Urothelium cell line (cell line): ENCODE measurements at regions not wholly inside any gene's neighbourhood (a gene's known extent, or its start where the extent isn't known, plus 50 kb on each side); places are given as distances from the start of the nearest gene placed in this dataset.
"Not testable (repeated sequence)": the region's sequence is repeated elsewhere in the genome, so short reads cannot be mapped to it uniquely, and the experiment has no call there.

Experiments used
- DNase-seq: peaks from one replicate; pipeline ENCODE4 v3.0.0; 2011; ENCODE audit warnings: low spot score, mixed read lengths
- FAIRE-seq: peaks from 2 replicates; lab custom pipeline; 2011; peaks lifted over from hg19 to GRCh38; lab: Jason Lieb, UNC

DNA sequence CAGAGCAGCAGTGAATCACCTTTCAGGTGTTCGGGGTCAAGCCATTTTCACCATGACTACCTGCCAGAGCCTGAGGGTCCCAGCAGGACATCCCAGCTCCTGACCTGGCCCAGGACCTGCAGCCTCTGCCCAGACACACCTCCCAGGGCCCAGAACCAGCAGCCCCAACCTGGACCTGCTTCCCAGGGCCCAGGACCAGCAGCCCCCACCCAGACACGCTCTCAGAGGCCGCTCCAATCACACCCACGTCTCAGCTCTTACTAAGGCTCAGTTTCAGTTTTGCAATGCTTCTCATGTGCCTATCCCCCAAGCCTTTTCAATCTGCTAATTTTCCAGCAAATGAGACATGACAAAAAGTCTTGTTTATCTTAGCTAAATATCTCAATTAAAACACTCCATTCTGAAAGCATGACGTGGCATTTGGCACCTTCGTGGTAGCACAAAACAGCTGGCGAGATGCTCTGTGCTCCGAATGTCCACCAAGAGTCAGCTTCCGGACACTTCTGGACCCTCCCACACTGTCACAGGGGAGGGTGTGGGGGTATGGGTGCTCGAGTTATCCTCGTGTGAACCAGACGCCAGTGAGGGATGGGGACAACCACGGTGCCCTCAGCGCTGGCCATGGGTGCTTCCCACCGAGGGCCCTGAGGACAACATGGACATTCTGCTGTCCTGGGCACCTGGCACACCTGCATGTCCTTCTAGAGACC lies 253.2 kb downstream of the DLL1 start:
- FAIRE-seq: no peak

DNA sequence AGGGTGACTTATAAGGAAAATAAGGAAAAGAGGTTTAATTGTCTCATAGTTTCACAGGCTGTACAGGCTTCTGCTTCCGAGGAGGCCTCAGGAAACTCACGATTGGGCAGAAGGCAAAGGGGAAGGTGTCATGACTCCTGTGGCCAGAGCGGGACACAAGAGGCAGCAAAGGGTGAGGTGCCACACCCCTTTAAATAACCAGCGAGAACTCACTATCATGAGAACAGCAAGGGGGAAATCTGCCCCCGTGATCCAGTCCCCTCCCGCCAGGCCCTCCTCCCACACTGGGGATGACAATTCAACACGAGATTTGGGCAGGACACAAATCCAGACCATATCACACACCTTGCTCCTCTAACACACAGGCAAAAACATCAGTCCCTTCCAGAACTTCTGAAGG lies 254.0 kb downstream of the DLL1 start:
- no peak for FAIRE-seq

More for the DNA sequence above, 253.2 kb downstream of the DLL1 start:
- DNase-seq: no peak

DNA sequence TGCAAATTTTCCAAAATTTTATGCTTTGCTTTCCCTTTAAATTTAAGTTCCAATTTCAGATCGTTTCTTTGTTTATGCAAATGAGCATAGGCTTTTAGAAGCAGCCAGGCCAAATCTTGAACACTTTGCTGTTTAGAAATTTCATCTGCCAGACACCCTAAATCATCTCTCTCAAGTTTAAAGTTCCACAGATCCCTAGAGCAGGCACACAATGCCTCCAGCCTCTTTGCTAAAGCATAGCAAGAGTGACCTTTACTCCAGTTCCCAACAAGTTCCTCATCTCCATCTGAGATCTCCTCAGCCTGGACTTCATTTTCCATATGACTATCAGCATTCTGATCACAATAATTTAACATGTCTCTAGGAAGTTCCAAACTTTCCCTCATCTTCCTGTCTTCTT lies 254.5 kb downstream of the DLL1 start:
- not testable (repeated sequence) for DNase-seq, FAIRE-seq

More for the DNA sequence above, 254.0 kb downstream of the DLL1 start:
- DNase-seq: no peak

DNA sequence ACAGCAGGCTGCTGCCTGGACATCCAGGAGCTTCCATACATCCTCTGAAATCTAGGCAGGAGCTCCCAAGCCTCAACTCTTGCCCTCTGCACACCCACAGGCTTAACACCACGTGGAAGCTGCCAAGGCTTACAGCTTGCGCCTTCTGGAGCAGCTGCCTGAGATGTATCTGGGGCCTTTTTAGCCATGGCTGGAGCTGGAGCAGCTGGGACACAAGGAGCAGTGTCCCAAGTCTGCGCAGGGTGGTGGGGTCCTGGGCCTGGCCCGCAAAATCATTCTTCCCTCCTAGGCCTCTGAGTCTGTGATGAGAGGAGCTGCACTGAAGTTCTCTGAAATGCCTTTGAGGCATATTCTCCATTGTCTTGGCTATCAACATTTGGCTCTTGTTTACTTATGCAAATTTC lies 255.0 kb downstream of the DLL1 start:
- FAIRE-seq (no peak), DNase-seq (no peak)

DNA sequence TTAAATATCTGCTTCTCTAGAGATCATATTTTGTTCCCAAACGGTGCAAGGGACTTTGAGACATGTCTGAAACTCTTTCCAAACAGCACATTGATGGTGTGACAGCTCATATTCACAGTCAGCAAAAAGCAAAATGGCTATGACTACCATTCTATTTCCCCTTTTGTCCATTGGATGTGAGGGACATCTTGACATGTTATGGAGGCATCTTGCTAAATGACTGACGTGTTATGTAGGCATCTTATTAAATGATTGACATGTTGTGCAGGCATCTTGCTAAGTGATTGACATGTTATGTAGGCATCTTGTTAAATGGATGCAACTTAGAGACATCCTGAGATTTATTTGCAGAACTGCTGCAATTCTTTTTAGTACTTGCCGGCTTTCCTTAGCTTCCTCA lies 255.8 kb downstream of the DLL1 start:
- FAIRE-seq (no peak), DNase-seq (no peak)

DNA sequence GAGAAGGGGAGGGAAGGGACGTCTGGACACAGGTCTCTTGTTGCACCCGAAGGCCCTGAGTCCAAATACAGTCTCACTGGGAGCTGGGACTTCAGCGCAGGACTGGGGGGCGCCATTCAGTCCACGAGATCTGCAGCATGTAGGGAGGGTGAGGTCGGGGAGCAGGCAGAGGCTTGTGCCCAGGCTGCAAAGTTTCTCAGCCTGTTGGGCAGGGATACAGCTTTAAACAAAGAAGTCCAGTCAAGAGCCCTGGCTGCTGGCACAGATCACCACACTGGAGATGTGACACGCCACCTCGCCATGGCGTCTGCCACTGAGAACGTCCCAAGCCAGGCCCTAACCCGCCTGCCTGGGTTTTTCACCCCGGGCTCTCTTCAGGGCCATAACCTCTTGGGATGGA lies 256.6 kb downstream of the DLL1 start:
- no peak for DNase-seq
- no peak for FAIRE-seq

DNA sequence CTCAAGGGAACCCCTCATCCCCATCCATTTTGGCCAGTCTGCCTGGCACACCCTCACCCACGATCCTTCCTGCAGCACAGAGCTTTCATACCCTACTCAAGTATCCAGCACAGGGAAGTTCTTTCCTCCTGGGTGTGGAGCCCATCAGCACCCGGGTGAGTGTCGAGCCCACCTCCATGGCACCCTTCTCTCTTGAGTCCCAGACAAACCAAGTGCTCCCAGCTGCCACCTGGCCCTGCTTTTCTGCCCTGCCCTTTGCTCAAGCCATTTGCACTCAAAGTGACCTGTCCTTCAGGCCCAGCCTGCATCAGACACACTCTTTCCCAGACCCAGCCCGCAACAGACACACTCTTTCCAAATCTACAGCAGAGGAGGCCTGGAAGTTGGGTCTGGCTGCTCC lies 257.2 kb downstream of the DLL1 start:
- DNase-seq (no peak), FAIRE-seq (no peak)

DNA sequence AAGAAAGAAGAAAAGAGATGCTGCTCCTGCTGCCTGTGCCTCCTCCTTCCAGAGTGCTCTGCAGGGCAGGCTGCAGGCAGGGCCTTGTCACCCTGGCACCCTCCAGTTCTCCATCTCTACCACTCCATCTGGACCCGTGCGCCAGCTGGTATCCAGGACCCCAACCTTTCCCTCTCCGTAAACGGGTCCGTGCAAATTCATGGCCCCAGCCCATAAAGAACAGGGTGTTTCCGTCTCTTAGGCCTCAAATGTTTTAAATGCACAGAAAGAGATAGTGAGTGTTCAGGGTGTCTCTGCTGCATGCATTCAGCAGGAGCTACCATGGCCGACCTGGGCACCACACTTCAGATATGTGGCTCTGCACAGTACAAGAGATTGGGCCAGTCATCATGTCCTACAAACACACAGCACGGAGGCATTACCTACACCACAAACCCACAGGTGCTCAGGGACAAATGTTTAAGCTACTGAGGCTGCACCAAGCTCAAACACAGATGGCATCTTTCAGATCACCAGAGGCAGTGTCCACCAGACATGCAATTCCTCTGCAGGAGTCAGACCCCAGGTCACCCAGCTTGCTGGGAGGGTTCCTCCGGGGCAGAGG lies 258.1 kb downstream of the DLL1 start:
- FAIRE-seq: no peak
- no peak for DNase-seq

DNA sequence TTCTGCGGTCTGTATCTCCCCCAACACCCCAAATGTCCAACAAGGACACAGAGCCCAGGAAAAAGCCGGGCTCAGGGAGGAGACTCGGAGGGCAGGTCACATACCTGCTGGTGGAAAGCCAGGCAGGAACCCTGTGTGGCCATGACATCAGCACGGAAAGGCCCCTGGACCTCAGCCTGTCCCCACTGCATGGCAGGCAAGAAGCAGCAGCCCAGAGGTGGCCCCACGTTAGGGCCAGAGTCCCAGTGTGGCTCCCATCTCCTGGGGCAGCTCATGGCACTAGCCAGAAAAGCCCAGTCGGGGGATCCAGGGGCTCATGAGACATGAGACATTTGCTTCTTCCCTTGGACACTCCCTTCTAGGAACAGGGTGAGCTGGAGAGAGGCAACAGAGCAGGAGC lies 258.7 kb downstream of the DLL1 start:
- no peak for FAIRE-seq
- no peak for DNase-seq

DNA sequence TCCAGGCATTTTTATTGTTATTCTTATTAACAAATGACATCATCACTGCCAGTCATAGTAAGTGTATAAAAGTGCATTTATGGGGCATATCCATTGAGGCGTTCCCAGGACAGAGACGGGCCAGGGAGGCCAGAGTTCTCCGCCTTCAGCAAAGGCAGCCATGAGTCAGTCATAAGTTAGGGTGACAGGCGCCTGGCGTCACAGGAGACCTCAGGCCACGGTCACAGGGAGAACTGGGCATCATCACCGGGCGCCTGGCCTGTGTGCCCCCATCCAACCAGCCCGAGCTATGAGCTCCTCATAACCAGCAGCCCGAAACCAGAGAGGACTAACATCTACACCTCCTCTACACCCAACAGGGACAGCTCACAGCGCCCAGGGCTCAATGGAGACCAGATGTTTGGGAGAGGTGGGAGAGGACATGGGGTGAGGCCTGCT lies 259.2 kb downstream of the DLL1 start:
- no peak for FAIRE-seq

DNA sequence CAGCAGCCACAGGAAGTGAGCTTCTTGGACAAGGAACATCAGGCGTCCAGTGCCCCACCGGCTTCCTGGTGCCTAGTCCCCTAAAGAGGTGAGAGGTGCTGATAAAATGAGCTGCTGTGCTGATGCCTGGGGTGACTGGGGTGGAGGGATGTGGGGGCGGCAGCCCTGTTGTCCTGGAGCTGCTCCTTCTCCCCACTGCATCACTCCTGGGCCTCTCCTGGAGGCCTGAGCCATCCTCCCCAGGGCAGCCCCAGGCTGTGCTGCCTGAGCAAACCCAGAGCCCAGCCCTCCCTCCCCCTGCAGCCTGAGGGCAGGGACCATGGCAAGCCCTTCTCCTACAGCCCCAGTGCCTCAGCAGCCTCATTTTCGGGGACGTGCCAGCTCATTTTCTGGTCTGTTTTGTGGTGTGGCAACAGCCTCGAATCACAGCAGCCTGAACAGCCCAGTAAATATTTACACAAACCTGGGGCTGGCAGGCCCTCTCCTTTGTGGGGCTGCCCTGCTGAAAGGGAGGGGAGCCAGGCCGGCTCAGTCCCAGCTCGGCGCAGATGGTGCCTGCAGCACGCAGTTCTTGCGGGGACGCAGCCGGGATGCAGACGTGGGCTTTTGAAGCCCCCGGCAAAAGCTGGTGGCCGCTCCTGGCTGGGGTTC lies 259.9 kb downstream of the DLL1 start:
- FAIRE-seq: no peak
- no peak for DNase-seq

More for the DNA sequence above, 259.2 kb downstream of the DLL1 start:
- no peak for DNase-seq

DNA sequence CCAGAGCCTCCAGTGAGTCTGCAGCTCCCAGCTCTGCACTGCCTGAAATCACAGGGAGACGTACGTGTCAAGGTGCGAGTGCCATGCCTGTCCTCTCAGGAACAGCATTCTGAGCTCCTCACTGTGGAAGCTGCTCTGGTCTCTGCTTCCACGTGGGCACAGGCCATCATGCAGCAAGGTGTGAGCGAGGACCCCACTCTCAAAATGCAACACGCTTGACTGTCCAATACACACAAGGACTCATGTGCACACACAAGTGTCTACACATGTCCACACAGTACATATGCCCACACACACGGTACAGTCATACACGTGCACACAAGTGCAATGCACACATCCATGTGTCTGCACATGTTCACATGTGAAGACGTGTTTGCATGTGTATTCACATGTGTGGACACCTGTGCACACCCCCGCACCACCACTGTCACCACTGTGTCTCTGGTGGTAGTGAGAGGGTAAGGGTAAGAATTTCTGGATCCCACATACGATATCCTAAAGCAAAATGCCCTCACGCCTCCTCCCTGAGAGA lies 260.5 kb downstream of the DLL1 start:
- FAIRE-seq (peak; percentile 40), DNase-seq (no peak)

DNA sequence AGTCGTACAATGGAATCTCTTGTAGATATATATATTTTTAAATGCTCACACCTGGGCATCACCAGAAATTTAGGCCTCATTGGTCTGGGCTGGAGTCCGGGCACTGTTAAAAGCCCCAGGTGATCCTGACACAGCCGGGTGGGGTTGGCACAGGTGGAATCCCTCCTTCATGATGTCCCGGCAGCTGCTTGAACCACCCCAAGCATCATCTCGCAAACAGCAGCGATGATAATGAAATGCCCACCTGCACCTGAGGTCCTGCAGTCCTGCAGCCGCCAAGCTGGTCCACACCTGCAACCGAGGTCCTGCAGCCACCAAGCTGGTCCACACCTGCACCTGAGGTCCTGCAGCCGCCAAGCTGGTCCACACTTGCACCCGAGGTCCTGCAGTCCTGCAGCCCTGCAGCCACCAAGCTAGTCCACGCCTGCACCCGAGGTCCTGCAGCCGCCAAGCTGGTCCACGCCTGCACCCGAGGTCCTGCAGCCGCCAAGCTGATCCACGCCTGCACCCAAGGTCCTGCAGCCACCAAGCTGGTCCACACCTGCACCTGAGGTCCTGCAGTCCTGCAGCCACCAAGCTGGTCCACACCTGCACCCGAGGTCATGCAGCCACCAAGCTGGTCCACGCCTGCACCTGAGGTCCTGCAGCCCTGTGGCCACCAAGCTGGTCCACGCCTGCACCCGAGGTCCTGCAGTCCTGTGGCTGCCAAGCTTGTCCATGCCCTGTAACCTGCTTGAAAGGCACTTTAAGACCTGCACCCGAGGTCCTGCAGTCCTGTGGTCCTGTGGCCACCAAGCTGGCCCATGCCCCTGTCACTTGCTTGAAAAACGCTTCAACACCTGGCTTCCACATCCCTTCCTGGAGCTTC lies 261.2 kb downstream of the DLL1 start:
- FAIRE-seq: peak; percentile 78
- DNase-seq: no peak

DNA sequence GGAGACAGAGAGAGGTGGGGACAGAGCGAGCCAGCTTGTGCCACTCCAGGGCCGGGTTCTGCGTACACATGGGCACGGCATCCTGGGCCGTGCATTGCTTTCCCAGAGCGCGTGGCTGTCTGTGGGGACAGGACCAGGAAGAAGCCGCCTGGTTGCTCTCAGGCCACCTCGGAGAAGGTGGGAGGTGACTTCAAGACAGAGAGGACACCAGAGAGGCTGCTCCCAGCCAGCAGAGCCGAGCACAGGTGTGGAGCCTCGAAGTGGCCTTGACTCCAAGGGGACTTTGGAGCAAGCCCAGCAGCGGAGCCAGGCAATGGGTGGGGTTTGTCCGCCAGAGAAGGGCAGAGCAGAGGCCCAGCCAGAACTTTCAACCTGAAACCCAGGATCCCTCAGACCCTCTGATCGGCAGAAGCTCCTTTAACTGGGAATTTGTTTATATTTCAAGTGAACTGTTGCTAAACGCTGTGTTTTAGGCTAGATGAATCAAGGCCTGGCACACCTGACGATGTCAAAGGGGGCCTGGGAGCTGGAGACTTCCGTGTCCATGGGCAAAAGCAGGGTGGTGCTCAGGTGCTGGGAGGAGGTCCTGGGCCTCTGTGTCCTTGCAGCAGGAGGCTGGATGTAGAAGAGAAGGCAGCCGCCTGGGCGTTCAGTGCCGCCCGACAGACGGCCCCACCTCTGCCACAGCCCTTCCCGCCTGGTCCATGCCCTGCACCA lies 262.1 kb downstream of the DLL1 start:
- DNase-seq (no peak), FAIRE-seq (no peak)

DNA sequence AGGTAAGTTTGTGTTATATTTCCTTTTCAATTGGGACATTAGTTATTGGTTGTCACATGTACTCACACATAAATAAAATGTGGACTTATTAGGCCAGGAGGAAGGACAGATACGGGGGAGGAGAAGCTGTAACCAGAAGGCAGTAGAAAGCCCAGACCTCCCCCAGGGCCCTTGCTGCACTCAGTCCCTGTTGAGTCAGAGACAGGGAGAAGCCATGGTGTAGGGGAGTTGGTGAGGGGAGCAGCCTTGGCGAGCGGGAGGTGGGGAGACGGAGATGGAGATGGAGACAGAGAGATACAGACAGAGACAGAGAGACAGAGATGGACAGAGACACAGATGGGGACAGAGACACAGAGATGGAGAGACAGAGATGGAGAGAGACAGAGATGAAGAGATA lies 263.2 kb downstream of the DLL1 start:
- no peak for DNase-seq
- no peak for FAIRE-seq

DNA sequence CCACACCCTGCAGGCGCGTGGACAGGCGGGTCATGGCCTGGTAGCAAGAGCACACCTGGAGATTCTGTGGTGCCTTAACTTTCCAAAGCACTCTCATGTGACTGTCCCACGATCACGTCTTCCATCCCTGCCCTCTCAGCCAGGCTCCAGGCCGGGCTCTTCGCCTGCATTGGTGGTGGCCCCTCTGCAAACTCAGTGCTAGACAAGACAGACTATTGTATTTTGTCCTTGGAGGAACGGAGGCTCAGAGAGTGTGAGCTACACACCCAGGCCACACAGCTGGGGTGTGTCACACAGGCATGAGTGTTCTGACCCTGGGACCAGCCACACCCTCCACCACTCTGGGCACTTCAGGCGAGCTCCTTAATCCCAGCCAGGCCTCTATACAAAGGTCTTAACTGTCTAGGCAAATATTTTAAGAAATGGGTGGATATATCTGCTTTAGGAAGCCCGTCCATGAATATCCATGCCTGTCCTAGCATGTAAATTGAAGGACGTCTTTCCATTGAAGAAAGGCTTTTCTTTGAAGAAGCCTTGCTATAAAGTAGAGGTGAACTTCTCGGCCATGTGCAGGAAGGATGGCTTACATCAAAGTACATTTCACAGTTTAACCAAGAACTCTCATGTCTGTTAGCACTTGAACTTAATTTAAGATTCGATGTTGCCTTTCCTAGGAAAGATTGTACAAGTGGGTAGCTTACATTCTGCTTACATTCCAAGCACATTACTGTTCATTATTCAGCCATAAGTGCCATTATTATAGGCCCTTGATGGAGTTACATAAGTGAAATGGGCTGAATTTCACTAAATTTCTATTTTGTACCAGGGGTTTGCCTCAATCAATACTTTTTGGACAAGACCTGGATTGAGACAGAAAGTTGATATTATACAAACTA lies 263.9 kb downstream of the DLL1 start:
- no peak for DNase-seq
- no peak for FAIRE-seq

DNA sequence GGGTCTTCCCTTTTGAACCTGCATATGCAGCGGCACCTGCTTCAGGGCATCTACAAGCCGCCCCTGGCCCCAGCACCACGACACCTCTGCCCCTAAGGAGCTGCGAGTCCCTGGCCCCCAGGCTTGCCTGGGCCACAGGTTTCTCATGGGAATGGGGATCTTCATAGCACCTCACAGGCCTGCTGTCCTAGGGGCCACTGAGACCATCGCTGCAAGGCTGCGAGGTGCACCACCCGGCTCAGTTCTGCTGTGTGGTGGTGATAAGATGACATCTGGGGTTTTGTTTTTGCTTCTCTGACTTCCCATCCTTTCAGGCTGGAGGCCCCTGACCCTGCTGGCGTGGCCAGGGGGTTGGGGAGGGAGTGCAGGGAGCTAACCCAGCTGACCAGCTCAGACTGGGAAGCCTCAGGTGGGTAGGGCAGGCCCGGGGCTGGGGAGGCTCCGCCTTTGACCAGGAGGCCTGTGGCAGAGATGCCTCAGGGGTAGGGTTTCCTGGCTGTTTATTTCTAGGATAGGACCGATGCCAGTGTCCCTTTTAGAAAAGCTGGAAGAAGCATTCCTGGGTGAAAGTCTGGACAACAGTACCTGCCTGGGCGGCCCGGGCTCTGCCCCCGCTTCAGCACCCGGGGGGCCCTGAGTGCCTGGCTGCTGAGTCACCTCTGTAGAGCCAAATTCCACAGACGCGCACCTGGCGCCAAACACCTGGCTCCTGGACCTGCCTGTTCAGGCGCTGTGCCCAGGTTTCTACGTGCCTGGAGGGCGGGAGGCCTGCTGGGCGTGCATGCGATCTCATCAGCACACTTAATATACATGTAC lies 264.7 kb downstream of the DLL1 start:
- FAIRE-seq (no peak), DNase-seq (peak; percentile 64)

DNA sequence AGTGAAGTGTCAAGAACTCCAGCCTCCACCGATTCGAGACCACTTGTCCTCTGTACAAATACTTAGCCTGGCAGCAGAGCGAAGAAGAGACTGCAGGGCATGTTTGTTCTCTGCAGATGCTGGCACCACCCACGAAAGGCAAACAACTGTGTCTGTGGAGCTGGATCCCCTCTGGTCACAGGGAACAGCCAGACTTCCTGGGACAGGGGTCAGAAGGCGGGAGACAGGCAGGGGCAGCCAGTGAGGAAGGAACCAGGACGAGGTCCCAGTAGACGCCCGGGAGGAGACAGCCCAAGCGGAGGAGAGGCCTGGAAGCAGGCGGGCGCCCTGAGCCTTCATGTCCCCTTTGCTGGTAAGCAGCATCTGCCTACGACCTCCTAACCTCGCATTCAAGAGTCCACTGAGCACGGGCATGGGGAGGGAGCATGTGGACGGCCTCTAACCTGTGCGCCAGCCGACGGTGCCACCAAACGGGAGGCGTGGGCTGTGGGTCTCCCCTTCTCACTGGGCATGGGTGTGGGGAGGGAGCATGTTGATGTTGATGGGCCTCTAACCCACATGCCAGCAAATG lies 265.5 kb downstream of the DLL1 start:
- DNase-seq: no peak
- FAIRE-seq: no peak
